ENCODE measurements at regions not wholly inside any gene's neighbourhood (a gene's known extent, or its start where the extent isn't known, plus 50 kb on each side); places are given as distances from the start of the nearest gene placed in this dataset.

- no peak for DNase-seq
Measured at GRCh38 chr18:56545464-56545863, 92.9 kb downstream of the TXNL1 start.

GRCh38 chr18:56542476-56542875, 95.9 kb downstream of the TXNL1 start:
- no peak for DNase-seq

GRCh38 chr18:56541793-56542192, 96.6 kb downstream of the TXNL1 start:
- no peak for DNase-seq

GRCh38 chr18:56541340-56541739, 97.1 kb downstream of the TXNL1 start:
- no peak for DNase-seq

- no peak for DNase-seq
Measured at GRCh38 chr18:56538746-56539145, 99.6 kb downstream of the TXNL1 start.

GRCh38 chr18:56532176-56532840, 106.1 kb downstream of the TXNL1 start:
- no peak for DNase-seq

GRCh38 chr18:56522816-56523215, 115.6 kb downstream of the TXNL1 start:
- DNase-seq: no peak

- no peak for DNase-seq
Measured at GRCh38 chr18:56521263-56521662, 117.1 kb downstream of the TXNL1 start.

GRCh38 chr18:56517761-56518160, 120.6 kb downstream of the TXNL1 start:
- DNase-seq: no peak

GRCh38 chr18:56517196-56517595, 121.2 kb downstream of the TXNL1 start:
- DNase-seq: no peak

GRCh38 chr18:56516789-56517188, 121.6 kb downstream of the TXNL1 start:
- no peak for DNase-seq

- no peak for DNase-seq
Measured at GRCh38 chr18:56515522-56515921, 122.9 kb downstream of the TXNL1 start.

GRCh38 chr18:56511996-56512395, 126.4 kb downstream of the TXNL1 start:
- no peak for DNase-seq

- no peak for DNase-seq
Measured at GRCh38 chr18:56510108-56510507, 128.3 kb downstream of the TXNL1 start.

- DNase-seq: no peak
Measured at GRCh38 chr18:56509656-56510055, 128.7 kb downstream of the TXNL1 start.

- no peak for DNase-seq
Measured at GRCh38 chr18:56508370-56509036, 129.9 kb downstream of the TXNL1 start.

- no peak for DNase-seq
Measured at GRCh38 chr18:56505971-56506370, 132.4 kb downstream of the TXNL1 start.

- DNase-seq: no peak
Measured at GRCh38 chr18:56505293-56505692, 133.1 kb downstream of the TXNL1 start.

GRCh38 chr18:56501896-56502295, 136.5 kb downstream of the TXNL1 start:
- no peak for DNase-seq

GRCh38 chr18:56495884-56496283, 142.5 kb downstream of the TXNL1 start:
- DNase-seq: no peak

- DNase-seq: no peak
Measured at GRCh38 chr18:56493531-56493930, 144.9 kb downstream of the TXNL1 start.

GRCh38 chr18:56492136-56492535, 146.3 kb downstream of the TXNL1 start:
- no peak for DNase-seq

- DNase-seq: no peak
Measured at GRCh38 chr18:56490942-56491341, 147.4 kb downstream of the TXNL1 start.

- no peak for DNase-seq
Measured at GRCh38 chr18:56489893-56490292, 148.5 kb downstream of the TXNL1 start.

- no peak for DNase-seq
Measured at GRCh38 chr18:56488739-56489138, 149.7 kb downstream of the TXNL1 start.
